ENCODE measurements at regions not wholly inside any gene's neighbourhood (a gene's known extent, or its start where the extent isn't known, plus 50 kb on each side); places are given as distances from the start of the nearest gene placed in this dataset.

GRCh38 chr7:93044147-93044810 lies 73.5 kb downstream of the SAMD9 start:
- Histone ChIP-seq H3K4me1 (ENCODE audit: control insufficient read depth, insufficient read depth, low read length) (no peaks in the 10 kb centered on the region), H3K4me3 (ENCODE audit: low read depth, low read length) (no peak overlapping the region), H3K36me3 (ENCODE audit: control insufficient read depth in 2 of 2, insufficient read depth in 1 of 2, low read length in 2 of 2) (no peaks in the 10 kb centered on the region), H3K9me3 (ENCODE audit: control insufficient read depth, insufficient read depth, low read depth, low read length) (no peaks in the 10 kb centered on the region), H3K27ac (ENCODE audit: extremely low read depth, low read depth, low read length) (no peak overlapping the region)
- TF ChIP-seq KLF16 (tag by site-specific recombination; IDR thresholded peaks at IDR 0.05), result no peak
- no peak for TF ChIP-seq ZNF48 (tag by site-specific recombination; IDR thresholded peaks at IDR 0.05)
- no peak for TF ChIP-seq ZNF404 (tag by site-specific recombination; IDR thresholded peaks at IDR 0.05)
- no peak for TF ChIP-seq PATZ1 (tag by site-specific recombination; IDR thresholded peaks at IDR 0.05)
- no peak for TF ChIP-seq MZF1 (tag by site-specific recombination; IDR thresholded peaks at IDR 0.05; ENCODE audit: borderline replicate concordance)
- no peak for TF ChIP-seq SP3 (tag by site-specific recombination; IDR thresholded peaks at IDR 0.05)
- no peak for TF ChIP-seq BCL11A (tag by site-specific recombination; IDR thresholded peaks at IDR 0.05; ENCODE audit: low read depth)
- TF ChIP-seq KLF9 (tag by site-specific recombination; IDR thresholded peaks at IDR 0.05; ENCODE audit: low read depth), result no peak
- TF ChIP-seq CTCF (tag by site-specific recombination; IDR thresholded peaks at IDR 0.05), result no peak
- TF ChIP-seq ZBTB21 (tag by site-specific recombination; IDR thresholded peaks at IDR 0.05), result no peak
- no peak for TF ChIP-seq PRDM1 (tag by site-specific recombination; IDR thresholded peaks at IDR 0.05)
- no peak for TF ChIP-seq ZSCAN16 (tag by site-specific recombination; IDR thresholded peaks at IDR 0.05)
- TF ChIP-seq ZNF157 (tag by site-specific recombination; IDR thresholded peaks at IDR 0.05), result no peak
- no peak for TF ChIP-seq GLIS2 (tag by site-specific recombination; IDR thresholded peaks at IDR 0.05)
- no peak for TF ChIP-seq HOXA7 (CRISPR knock-in tag; IDR thresholded peaks at IDR 0.05; ENCODE audit: borderline replicate concordance)
- no peak for TF ChIP-seq SP2 (tag by site-specific recombination; IDR thresholded peaks at IDR 0.05)
- no peak for TF ChIP-seq ZNF561 (tag by site-specific recombination; IDR thresholded peaks at IDR 0.05; ENCODE audit: borderline replicate concordance)
- no peak for TF ChIP-seq ZNF37A (tag by site-specific recombination; IDR thresholded peaks at IDR 0.05)
- TF ChIP-seq ZNF341 (tag by site-specific recombination; IDR thresholded peaks at IDR 0.05; ENCODE audit: low read depth), result no peak
- TF ChIP-seq SALL2 (tag by site-specific recombination; IDR thresholded peaks at IDR 0.05; ENCODE audit: borderline replicate concordance), result no peak
- CTCF ChIA-PET, result interaction anchor here (0.7 to 0.8 kb wide), 3 partner anchors 9 to 304 kb away, joined by 4 to 5 read pairs (median 5); no protein-coding TSS in a partner anchor
- POLR2A ChIA-PET, result no interaction called here

- Histone ChIP-seq H3K4me1 (ENCODE audit: control insufficient read depth, insufficient read depth, low read length) (no peaks in the 10 kb centered on the region), H3K36me3 (ENCODE audit: control insufficient read depth in 2 of 2, insufficient read depth in 1 of 2, low read length in 2 of 2) (no peaks in the 10 kb centered on the region), H3K4me3 (ENCODE audit: low read depth, low read length) (no peak overlapping the region), H3K9me3 (ENCODE audit: control insufficient read depth, insufficient read depth, low read depth, low read length) (no peaks in the 10 kb centered on the region), H3K27ac (ENCODE audit: extremely low read depth, low read depth, low read length) (no peak overlapping the region)
- CTCF ChIA-PET, result interaction anchor here (0.7 to 0.8 kb wide), 3 partner anchors 9 to 303 kb away, joined by 4 to 5 read pairs (median 5); no protein-coding TSS in a partner anchor
- POLR2A ChIA-PET, result no interaction called here
- TF ChIP-seq ZNF2 (tag by site-specific recombination; IDR thresholded peaks at IDR 0.05) (no peak), ZNF138 (tag by site-specific recombination; IDR thresholded peaks at IDR 0.05; ENCODE audit: borderline replicate concordance) (no peak), ZNF768 (tag by site-specific recombination; IDR thresholded peaks at IDR 0.05) (no peak)
These were observed 74.3 kb downstream of the SAMD9 start for GRCh38 chr7:93043385-93043985.
